ENCODE measurements at regions not wholly inside any gene's neighbourhood (a gene's known extent, or its start where the extent isn't known, plus 50 kb on each side); places are given as distances from the start of the nearest gene placed in this dataset.
"Not testable (repeated sequence)": the region's sequence is repeated elsewhere in the genome, so short reads cannot be mapped to it uniquely, and the experiment has no call there.

DNA sequence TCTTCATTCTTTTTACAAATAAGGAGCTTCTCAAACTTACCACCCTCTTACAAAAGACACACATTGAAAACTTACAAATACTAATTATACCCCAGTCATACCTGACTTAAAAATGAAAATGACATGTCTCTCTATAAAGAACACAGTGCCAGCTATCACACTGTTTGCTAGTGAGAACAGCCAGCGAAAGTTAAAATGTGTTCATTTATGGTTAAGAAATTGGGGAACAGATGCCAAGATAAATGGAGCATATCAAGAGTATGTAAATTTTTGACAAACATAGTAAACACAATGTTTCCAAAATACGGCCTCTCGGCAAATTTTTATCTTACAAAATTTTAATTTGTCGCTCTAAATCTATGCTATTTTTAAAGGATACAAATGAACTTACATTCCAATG is 1422.9 kb downstream of the KCNT2 start:
- TF ChIP-seq, protein P1, sequence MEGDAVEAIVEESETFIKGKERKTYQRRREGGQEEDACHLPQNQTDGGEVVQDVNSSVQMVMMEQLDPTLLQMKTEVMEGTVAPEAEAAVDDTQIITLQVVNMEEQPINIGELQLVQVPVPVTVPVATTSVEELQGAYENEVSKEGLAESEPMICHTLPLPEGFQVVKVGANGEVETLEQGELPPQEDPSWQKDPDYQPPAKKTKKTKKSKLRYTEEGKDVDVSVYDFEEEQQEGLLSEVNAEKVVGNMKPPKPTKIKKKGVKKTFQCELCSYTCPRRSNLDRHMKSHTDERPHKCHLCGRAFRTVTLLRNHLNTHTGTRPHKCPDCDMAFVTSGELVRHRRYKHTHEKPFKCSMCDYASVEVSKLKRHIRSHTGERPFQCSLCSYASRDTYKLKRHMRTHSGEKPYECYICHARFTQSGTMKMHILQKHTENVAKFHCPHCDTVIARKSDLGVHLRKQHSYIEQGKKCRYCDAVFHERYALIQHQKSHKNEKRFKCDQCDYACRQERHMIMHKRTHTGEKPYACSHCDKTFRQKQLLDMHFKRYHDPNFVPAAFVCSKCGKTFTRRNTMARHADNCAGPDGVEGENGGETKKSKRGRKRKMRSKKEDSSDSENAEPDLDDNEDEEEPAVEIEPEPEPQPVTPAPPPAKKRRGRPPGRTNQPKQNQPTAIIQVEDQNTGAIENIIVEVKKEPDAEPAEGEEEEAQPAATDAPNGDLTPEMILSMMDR (conservative IDR thresholded peaks at IDR 0.05; ENCODE audit: control insufficient read depth, insufficient read depth, low read depth, low read length), result no peak
- DNase-seq (ENCODE audit: low read depth), result no peak
- no peak overlapping the region for H3K4me3 ChIP-seq (ENCODE audit: control insufficient read depth, low read depth, low read length)

DNA sequence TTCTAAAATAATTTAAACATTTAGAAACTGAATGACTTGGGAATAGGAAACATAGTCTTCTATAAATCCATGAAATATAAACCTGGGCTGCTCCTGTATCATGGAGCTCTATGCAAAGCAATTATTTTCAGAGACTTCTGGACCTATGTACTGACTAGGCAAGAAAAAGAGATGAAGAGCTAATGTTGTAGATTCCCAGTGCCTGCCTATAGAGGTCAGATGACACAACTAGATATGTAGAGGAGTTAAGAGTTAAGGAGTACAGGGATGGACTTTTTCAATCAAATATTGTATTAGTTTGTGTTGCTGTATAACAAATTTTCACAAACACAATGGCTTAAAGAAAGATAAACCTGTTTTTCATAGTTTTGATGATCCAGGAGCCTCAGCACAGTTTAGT is 1434.5 kb downstream of the KCNT2 start:
- no peak overlapping the region for H3K4me3 ChIP-seq (ENCODE audit: control insufficient read depth, low read depth, low read length)
- TF ChIP-seq, protein P1 (conservative IDR thresholded peaks at IDR 0.05; ENCODE audit: control insufficient read depth, insufficient read depth, low read depth, low read length), result no peak
- DNase-seq (ENCODE audit: low read depth), result no peak

DNA sequence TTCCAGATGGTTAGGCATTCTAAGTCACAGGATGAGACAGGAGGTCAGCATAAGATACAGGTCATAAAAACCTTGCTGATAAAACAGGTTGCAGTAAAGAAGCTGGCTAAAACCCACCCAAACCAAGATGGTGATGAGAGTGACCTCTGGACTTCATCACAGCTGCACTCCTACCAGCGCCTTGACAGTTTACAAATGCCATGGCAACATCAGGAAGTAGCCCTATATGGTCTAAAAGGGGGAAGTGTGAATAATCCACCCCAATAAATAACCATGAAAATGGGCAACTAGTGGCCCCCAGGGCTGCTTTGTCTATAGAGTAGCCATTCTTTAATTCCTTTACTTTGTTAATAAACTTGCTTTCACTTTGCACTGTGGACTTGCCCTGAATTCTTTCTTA is 1448.4 kb downstream of the KCNT2 start:
- H3K4me3 ChIP-seq (ENCODE audit: control insufficient read depth, low read depth, low read length); DNase-seq (ENCODE audit: low read depth): not testable (repeated sequence)

DNA sequence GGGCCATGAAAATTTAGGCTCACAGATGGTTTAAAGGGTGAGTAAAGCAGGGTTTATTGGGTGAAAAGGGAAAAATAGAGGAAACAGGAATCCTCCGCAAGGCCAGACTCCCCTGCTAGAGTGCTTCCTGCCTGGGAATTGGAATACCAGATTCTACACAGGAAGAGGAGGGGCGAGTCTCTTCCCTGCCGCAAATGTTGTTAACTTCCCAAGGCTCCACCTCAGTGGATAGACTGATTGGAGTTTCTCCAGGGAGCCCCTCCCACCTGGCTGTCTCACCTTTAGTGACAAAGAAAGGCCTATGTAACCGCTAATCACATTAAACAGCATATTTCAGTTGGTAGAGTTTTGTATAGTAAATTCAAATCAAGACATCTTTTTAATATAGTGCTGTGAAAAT is 1450.1 kb downstream of the KCNT2 start:
- no peak for DNase-seq (ENCODE audit: low read depth)
- H3K4me3 ChIP-seq (ENCODE audit: control insufficient read depth, low read depth, low read length), result no peak overlapping the region
- TF ChIP-seq, protein P1 (conservative IDR thresholded peaks at IDR 0.05; ENCODE audit: control insufficient read depth, insufficient read depth, low read depth, low read length), result no peak

DNA sequence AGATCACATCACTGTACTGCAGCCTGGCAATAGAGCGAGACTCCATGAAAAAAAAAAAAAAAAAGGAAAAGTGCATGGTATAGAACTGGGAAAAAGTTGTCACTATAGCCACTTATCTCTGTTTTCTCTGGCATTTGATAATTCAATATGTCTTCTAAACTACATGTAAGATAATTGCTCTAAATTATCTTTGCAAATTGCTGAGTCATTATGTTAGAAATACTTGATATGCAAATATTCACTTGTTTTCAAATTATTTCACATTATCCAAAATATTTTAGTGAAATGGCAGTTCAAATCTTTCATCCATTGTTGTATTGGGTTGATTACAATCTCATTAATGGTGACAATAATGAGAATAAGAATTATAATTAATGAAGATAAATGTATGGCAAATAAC is 1455.1 kb downstream of the KCNT2 start:
- TF ChIP-seq, protein P1 (conservative IDR thresholded peaks at IDR 0.05; ENCODE audit: control insufficient read depth, insufficient read depth, low read depth, low read length), result no peak
- no peak for DNase-seq (ENCODE audit: low read depth)
- no peak overlapping the region for H3K4me3 ChIP-seq (ENCODE audit: control insufficient read depth, low read depth, low read length)

DNA sequence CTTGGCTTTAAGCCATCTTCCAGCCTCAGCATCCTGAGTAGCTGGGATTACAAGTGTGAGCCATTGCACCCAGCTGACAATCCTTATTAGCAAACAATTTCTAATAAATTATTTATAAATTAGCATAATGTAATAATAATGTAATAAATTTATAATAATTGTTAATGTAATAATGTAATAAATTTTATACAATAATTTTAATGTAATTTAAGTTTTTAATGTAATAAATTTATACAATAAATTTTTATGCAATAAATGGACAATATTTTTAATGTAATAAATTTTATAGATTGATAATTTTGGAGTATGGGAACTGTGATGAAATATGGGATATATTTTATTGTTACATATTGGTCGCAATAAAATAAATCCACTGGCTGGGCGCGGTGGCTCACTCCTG is 1457.5 kb downstream of the KCNT2 start:
- TF ChIP-seq, protein P1 (conservative IDR thresholded peaks at IDR 0.05; ENCODE audit: control insufficient read depth, insufficient read depth, low read depth, low read length), result no peak
- no peak overlapping the region for H3K4me3 ChIP-seq (ENCODE audit: control insufficient read depth, low read depth, low read length)
- DNase-seq (ENCODE audit: low read depth), result no peak

DNA sequence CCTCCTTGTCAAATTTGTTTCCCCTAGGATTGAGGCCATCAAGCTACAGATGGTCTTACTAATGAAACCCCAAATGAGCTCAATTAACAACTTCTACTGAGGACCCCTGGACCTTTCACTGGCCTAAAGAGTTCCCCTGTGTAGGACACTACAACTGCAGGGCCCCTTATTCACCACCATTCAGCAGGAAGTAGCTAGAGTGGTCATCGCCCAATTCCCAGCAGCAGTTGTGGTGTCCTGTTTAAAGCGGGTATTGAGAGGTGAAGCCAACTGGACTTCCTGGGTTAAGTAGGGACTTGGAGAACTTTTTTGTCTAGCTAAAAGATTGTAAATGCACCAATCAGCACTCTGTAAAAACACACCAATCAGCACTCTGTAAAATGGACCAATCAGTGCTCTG is 1466.9 kb downstream of the KCNT2 start:
- TF ChIP-seq, protein P1 (conservative IDR thresholded peaks at IDR 0.05; ENCODE audit: control insufficient read depth, insufficient read depth, low read depth, low read length), result no peak
- DNase-seq (ENCODE audit: low read depth), result no peak
- H3K4me3 ChIP-seq (ENCODE audit: control insufficient read depth, low read depth, low read length), result no peak overlapping the region
